ENCODE measurements at regions not wholly inside any gene's neighbourhood (a gene's known extent, or its start where the extent isn't known, plus 50 kb on each side); places are given as distances from the start of the nearest gene placed in this dataset.

- intact Hi-C loops (cut with DNase I; ENCODE audit: low total_unique reads) = no loop called here
- no peaks in the 10 kb centered on the region for H3K9me3 ChIP-seq
- H3K27me3 ChIP-seq = no peaks in the 10 kb centered on the region
Measured at GRCh38 chr2:180618570-180618969, 361.8 kb upstream of the UBE2E3 start.

GRCh38 chr2:180614776-180615175, 365.6 kb upstream of the UBE2E3 start:
- no peak overlapping the region for H3K4me3 ChIP-seq
- intact Hi-C loops (cut with DNase I; ENCODE audit: low total_unique reads) = no loop called here
- no peaks in the 10 kb centered on the region for H3K36me3 ChIP-seq (ENCODE audit: low read depth, missing control alignments)
- no peak overlapping the region for H3K27ac ChIP-seq
- no peak for TF ChIP-seq POLR2A (IDR thresholded peaks at IDR 0.05)
- no peak for DNase-seq
- 78 to 88% methylated on average over 2 of the region's 2 CpGs for whole genome bisulfite sequencing, 2 donors
- H3K27me3 ChIP-seq = no peaks in the 10 kb centered on the region
- no peaks in the 10 kb centered on the region for H3K9me3 ChIP-seq
- no peaks in the 10 kb centered on the region for H3K4me1 ChIP-seq

More at GRCh38 chr2:180618570-180618969, 361.8 kb upstream of the UBE2E3 start:
- 89 to 96% methylated on average over 5 of the region's 5 CpGs for WGBS, 2 donors
- TF ChIP-seq CTCF (IDR thresholded peaks at IDR 0.05) = no peak
- no peak for TF ChIP-seq POLR2A (IDR thresholded peaks at IDR 0.05)
- no peak overlapping the region for H3K27ac ChIP-seq
- H3K36me3 ChIP-seq (ENCODE audit: low read depth, missing control alignments) = no peaks in the 10 kb centered on the region
- no peak overlapping the region for H3K4me3 ChIP-seq
- no peaks in the 10 kb centered on the region for H3K4me1 ChIP-seq
- no peak for DNase-seq

- TF ChIP-seq POLR2A (IDR thresholded peaks at IDR 0.05) (no peak), CTCF (IDR thresholded peaks at IDR 0.05) (no peak)
- intact Hi-C loops (cut with DNase I; ENCODE audit: low total_unique reads) = no loop called here
- Histone ChIP-seq H3K4me1 (no peaks in the 10 kb centered on the region), H3K9me3 (no peaks in the 10 kb centered on the region), H3K27me3 (no peaks in the 10 kb centered on the region), H3K36me3 (ENCODE audit: low read depth, missing control alignments) (no peaks in the 10 kb centered on the region), H3K4me3 (no peak overlapping the region), H3K27ac (no peak overlapping the region)
- WGBS, 2 donors = 56% methylated on average over 3 of the region's 3 CpGs
- DNase-seq = no peak
Measured at GRCh38 chr2:180609626-180610340, 370.6 kb upstream of the UBE2E3 start.

- no peak for DNase-seq
- TF ChIP-seq CTCF (IDR thresholded peaks at IDR 0.05) (no peak), POLR2A (IDR thresholded peaks at IDR 0.05) (no peak)
- no peaks in the 10 kb centered on the region for H3K4me1 ChIP-seq
- no peaks in the 10 kb centered on the region for H3K9me3 ChIP-seq
- H3K36me3 ChIP-seq (ENCODE audit: low read depth, missing control alignments) = no peaks in the 10 kb centered on the region
- H3K4me3 ChIP-seq = no peak overlapping the region
- 69 to 71% methylated on average over 4 of the region's 4 CpGs for WGBS, 2 donors
- no peak overlapping the region for H3K27ac ChIP-seq
- intact Hi-C loops (cut with DNase I; ENCODE audit: low total_unique reads) = no loop called here
- no peaks in the 10 kb centered on the region for H3K27me3 ChIP-seq
Measured at GRCh38 chr2:180607514-180608049, 372.8 kb upstream of the UBE2E3 start.

- no peaks in the 10 kb centered on the region for H3K4me1 ChIP-seq
- TF ChIP-seq CTCF (IDR thresholded peaks at IDR 0.05) (no peak), POLR2A (IDR thresholded peaks at IDR 0.05) (no peak)
- no peak for DNase-seq
- no peaks in the 10 kb centered on the region for H3K36me3 ChIP-seq (ENCODE audit: low read depth, missing control alignments)
- no peak overlapping the region for H3K4me3 ChIP-seq
- no peaks in the 10 kb centered on the region for H3K27me3 ChIP-seq
- H3K27ac ChIP-seq = no peak overlapping the region
- intact Hi-C loops (cut with DNase I; ENCODE audit: low total_unique reads) = no loop called here
- no peaks in the 10 kb centered on the region for H3K9me3 ChIP-seq
- 54 to 58% methylated on average over 4 of the region's 4 CpGs for WGBS, 2 donors
Measured at GRCh38 chr2:180604077-180604476, 376.3 kb upstream of the UBE2E3 start.
